ENCODE measurements at regions not wholly inside any gene's neighbourhood (a gene's known extent, or its start where the extent isn't known, plus 50 kb on each side); places are given as distances from the start of the nearest gene placed in this dataset.

DNA sequence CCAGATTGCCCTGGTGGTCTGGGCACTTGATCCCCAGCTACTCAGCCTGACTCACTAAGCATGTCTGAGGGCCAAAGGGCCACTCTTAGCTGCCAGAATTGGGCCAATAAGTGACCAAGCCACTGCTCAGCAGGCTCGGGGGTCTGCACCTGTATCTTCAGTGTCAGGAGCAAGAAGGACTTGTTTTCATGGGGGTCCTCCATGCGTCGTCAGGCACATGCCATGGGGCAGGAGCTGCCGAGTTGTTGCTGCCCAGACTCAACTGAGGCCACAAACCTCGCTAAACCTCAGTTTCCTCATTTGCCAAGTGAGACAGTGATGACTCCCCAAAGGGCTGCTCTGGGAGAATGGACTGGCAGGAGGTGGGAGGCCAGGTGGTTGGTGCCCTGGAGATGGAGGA is 158.6 kb upstream of the GDF10 start:
- no peak for DNase-seq
- no peaks in the 10 kb centered on the region for H3K9me3 ChIP-seq (ENCODE audit: insufficient read depth, low read depth)
- CTCF ChIA-PET: no interaction called here
- peaks cover 19% of the 10 kb centered on the region for H3F3A ChIP-seq (ENCODE audit: insufficient read depth, low read depth)
- no peaks in the 10 kb centered on the region for H3K36me3 ChIP-seq (ENCODE audit: low read depth)
- POLR2A ChIA-PET (ENCODE audit: unreplicated experiment): no interaction called here
- TF ChIP-seq, protein P1, sequence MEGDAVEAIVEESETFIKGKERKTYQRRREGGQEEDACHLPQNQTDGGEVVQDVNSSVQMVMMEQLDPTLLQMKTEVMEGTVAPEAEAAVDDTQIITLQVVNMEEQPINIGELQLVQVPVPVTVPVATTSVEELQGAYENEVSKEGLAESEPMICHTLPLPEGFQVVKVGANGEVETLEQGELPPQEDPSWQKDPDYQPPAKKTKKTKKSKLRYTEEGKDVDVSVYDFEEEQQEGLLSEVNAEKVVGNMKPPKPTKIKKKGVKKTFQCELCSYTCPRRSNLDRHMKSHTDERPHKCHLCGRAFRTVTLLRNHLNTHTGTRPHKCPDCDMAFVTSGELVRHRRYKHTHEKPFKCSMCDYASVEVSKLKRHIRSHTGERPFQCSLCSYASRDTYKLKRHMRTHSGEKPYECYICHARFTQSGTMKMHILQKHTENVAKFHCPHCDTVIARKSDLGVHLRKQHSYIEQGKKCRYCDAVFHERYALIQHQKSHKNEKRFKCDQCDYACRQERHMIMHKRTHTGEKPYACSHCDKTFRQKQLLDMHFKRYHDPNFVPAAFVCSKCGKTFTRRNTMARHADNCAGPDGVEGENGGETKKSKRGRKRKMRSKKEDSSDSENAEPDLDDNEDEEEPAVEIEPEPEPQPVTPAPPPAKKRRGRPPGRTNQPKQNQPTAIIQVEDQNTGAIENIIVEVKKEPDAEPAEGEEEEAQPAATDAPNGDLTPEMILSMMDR (conservative IDR thresholded peaks at IDR 0.05): no peak
- TF ChIP-seq EZH2 (IDR thresholded peaks at IDR 0.05; ENCODE audit: low read depth): no peak
- H3K79me2 ChIP-seq (ENCODE audit: low read depth): no peaks in the 10 kb centered on the region
- no peak overlapping the region for H3K4me2 ChIP-seq
- peaks cover 29% of the 10 kb centered on the region for H3K4me1 ChIP-seq (replicated peaks; ENCODE audit: insufficient read depth)
- H3K27ac ChIP-seq: no peak overlapping the region
- no peaks in the 10 kb centered on the region for H3K9me2 ChIP-seq (ENCODE audit: insufficient read depth)
- BruUV-seq (replicated peaks): no TSS peak
- H4K20me1 ChIP-seq (ENCODE audit: insufficient read depth): no peaks in the 10 kb centered on the region
- H2AFZ ChIP-seq: no peak overlapping the region
- no peak overlapping the region for H3K4me3 ChIP-seq
- intact Hi-C loops (cut with micrococcal nuclease; ENCODE audit: unreplicated experiment): no loop called here
- H3K27me3 ChIP-seq (ENCODE audit: insufficient read depth, low read depth): no peaks in the 10 kb centered on the region

DNA sequence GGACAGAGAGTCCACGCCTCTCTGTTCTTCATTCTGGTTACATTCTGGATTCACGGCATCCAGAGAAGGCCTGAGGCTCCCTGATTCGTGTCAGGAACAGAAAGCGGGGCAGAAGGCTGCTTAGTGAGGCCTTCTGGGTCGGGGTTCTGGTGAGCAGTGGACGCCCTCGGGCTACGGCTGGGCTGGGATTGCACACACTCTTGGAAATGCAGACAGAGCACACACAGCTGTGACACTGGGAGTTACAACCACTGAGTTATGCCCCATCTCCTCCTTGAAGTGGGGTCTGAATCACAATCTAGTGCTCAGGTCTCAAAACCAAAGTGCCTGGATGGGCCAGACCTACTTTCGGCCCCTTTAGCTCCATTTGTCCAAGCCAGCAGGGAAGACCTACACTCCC is 156.9 kb upstream of the GDF10 start:
- H3K4me1 ChIP-seq (replicated peaks; ENCODE audit: insufficient read depth): peaks cover 12% of the 10 kb centered on the region
- no peaks in the 10 kb centered on the region for H3K9me3 ChIP-seq (ENCODE audit: insufficient read depth, low read depth)
- H4K20me1 ChIP-seq (ENCODE audit: insufficient read depth): no peaks in the 10 kb centered on the region
- no peak overlapping the region for H3K27ac ChIP-seq
- no peaks in the 10 kb centered on the region for H3K36me3 ChIP-seq (ENCODE audit: low read depth)
- ChIA-PET POLR2A (ENCODE audit: unreplicated experiment) (no interaction called here), CTCF (interaction anchor here (0.6 kb wide), 1 partner anchor 795 kb away, joined by 11 read pairs; no protein-coding TSS in a partner anchor)
- H3K79me2 ChIP-seq (ENCODE audit: low read depth): no peaks in the 10 kb centered on the region
- H3K27me3 ChIP-seq (ENCODE audit: insufficient read depth, low read depth): no peaks in the 10 kb centered on the region
- no peak for DNase-seq
- BruUV-seq (replicated peaks): no TSS peak
- intact Hi-C loops (cut with micrococcal nuclease; ENCODE audit: unreplicated experiment): no loop called here
- H3K4me3 ChIP-seq: no peak overlapping the region
- no peak for TF ChIP-seq EZH2 (IDR thresholded peaks at IDR 0.05; ENCODE audit: low read depth)
- TF ChIP-seq, protein P1 (conservative IDR thresholded peaks at IDR 0.05): no peak
- H3F3A ChIP-seq (ENCODE audit: insufficient read depth, low read depth): peaks cover 3% of the 10 kb centered on the region
- H3K4me2 ChIP-seq: no peak overlapping the region
- no peak overlapping the region for H2AFZ ChIP-seq
- no peaks in the 10 kb centered on the region for H3K9me2 ChIP-seq (ENCODE audit: insufficient read depth)

DNA sequence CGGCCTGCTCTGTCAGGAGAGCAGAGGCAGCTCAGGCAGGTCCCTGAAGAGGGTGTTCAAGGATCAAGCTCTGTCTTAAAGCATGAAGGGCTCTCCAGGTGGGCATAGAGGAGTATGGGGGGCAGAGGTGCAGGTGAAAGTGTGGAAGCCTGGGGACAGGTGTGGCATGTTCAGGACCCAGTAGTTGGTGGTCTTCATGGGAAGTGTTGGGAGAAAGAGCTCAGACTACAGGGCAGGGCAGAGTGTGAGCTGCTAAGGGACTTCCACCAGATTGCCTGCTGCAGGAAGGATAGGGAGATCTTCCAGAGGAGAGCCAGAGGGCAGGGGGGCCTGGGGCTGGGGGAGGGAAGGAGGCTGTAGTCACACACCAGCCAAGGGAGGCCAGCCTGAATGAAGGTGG is 156.5 kb upstream of the GDF10 start:
- peaks cover 8% of the 10 kb centered on the region for H3K4me1 ChIP-seq (replicated peaks; ENCODE audit: insufficient read depth)
- ChIA-PET CTCF (interaction anchor here (0.6 kb wide), 1 partner anchor 795 kb away, joined by 11 read pairs; no protein-coding TSS in a partner anchor), POLR2A (ENCODE audit: unreplicated experiment) (no interaction called here)
- TF ChIP-seq, protein P1 (conservative IDR thresholded peaks at IDR 0.05): no peak
- TF ChIP-seq EZH2 (IDR thresholded peaks at IDR 0.05; ENCODE audit: low read depth): no peak
- no peaks in the 10 kb centered on the region for H3K9me2 ChIP-seq (ENCODE audit: insufficient read depth)
- H3K4me3 ChIP-seq: no peak overlapping the region
- intact Hi-C loops (cut with micrococcal nuclease; ENCODE audit: unreplicated experiment): no loop called here
- H4K20me1 ChIP-seq (ENCODE audit: insufficient read depth): no peaks in the 10 kb centered on the region
- no peaks in the 10 kb centered on the region for H3K9me3 ChIP-seq (ENCODE audit: insufficient read depth, low read depth)
- no peaks in the 10 kb centered on the region for H3F3A ChIP-seq (ENCODE audit: insufficient read depth, low read depth)
- no peak overlapping the region for H3K27ac ChIP-seq
- no peak overlapping the region for H2AFZ ChIP-seq
- no peak overlapping the region for H3K4me2 ChIP-seq
- H3K36me3 ChIP-seq (ENCODE audit: low read depth): no peaks in the 10 kb centered on the region
- H3K27me3 ChIP-seq (ENCODE audit: insufficient read depth, low read depth): no peaks in the 10 kb centered on the region
- no peak for DNase-seq
- BruUV-seq (replicated peaks): no TSS peak
- no peaks in the 10 kb centered on the region for H3K79me2 ChIP-seq (ENCODE audit: low read depth)
